ENCODE measurements at regions not wholly inside any gene's neighbourhood (a gene's known extent, or its start where the extent isn't known, plus 50 kb on each side); places are given as distances from the start of the nearest gene placed in this dataset.
A peak's percentile ranks its signal among the peaks of the same experiment; 100 is the strongest.
"Not testable (repeated sequence)": the region's sequence is repeated elsewhere in the genome, so short reads cannot be mapped to it uniquely, and the experiment has no call there.

DNA sequence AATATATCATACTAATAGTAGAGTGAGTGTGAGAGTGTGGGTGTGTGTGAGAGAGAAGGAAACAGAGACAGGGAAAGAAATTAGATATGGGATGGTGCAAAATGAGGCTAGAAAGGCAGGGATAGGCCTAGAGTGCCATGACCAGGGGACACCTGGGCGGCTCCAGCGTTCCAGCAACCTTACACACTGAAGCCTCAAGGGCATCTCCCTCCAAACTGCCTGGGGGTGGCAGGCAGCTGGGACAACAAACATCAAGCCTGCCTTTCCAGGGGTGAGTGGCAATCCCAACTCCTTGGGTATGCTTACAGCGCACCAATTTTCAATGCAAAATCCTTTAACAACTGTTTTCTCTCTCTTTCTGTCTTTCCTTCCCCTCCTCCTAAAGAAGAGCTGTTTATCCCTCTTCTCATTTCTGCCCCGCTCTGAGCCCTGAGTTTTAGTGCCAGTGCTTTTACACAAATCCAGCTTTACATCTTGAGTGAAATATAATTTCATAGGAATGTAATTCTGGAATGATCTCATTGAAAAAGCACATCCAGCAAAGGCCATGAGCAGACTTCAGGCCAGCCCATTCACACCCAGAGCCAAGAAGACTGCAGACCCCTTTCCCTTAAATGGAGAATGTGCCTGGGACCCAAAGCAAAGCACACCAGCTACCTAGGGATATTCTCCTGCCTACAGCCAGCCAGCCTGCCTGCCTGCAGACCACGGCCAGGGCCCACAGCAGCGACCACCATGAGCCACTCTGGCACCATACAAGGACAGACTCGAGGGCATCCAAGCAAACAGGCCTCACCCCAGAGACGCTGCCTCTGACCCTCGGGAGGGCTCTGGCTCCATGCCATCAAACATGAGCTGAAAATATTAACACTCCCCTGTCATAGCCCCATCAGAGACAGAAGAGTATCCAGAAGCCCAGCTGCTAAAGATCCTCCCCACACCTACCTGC lies 90.3 kb downstream of the RPL27A start:
- DNase-seq (ENCODE audit: low spot score), result no peak

GRCh38 chr11:8773916-8774539 lies 91.4 kb downstream of the RPL27A start:
- DNase-seq (ENCODE audit: low spot score), result no peak

- not testable (repeated sequence) for DNase-seq (ENCODE audit: low spot score)
Measured at GRCh38 chr11:8774916-8775315, 92.3 kb downstream of the RPL27A start.

DNA sequence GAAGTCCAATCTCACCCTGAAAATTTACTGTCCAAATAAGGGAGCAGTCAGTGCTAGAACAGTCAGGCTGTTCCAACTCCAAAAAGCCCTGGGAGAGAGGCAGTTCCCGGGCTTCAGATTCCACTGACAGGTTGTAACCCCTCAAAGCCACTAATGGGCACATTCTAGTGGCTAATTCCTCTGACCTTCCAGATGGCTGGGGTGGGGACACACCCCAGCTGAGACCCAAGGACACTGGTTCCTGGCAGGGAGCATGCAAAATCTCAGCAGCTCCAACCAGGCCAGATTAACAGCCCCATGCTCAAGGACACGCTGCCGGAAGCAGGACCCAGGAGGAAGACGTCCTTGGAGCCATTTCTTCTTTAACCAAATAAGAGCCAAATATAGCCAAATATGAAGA lies 92.7 kb downstream of the RPL27A start:
- DNase-seq (ENCODE audit: low spot score), result no peak

GRCh38 chr11:8775734-8776133 lies 93.1 kb downstream of the RPL27A start:
- DNase-seq (ENCODE audit: low spot score), result no peak

DNA sequence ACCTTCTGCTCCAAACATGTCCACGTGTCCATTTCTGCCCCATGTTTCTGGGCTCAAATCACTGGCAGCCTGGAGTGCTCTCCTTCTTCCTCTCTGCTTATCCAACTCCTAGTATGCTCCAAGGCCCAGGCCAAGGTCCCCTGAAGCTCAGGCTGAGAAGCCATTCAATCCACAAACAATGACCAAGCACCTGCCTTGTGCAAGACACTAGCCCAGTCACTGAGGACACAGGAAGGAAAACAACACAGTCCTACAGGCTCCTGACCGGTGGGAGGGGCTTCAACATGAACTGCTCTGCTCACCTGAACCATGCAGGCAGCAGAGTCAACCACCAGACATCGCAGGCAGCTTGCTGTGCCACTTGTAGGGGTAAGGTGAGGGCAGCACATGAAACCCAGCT lies 93.6 kb downstream of the RPL27A start:
- DNase-seq (ENCODE audit: low spot score), result no peak

DNA sequence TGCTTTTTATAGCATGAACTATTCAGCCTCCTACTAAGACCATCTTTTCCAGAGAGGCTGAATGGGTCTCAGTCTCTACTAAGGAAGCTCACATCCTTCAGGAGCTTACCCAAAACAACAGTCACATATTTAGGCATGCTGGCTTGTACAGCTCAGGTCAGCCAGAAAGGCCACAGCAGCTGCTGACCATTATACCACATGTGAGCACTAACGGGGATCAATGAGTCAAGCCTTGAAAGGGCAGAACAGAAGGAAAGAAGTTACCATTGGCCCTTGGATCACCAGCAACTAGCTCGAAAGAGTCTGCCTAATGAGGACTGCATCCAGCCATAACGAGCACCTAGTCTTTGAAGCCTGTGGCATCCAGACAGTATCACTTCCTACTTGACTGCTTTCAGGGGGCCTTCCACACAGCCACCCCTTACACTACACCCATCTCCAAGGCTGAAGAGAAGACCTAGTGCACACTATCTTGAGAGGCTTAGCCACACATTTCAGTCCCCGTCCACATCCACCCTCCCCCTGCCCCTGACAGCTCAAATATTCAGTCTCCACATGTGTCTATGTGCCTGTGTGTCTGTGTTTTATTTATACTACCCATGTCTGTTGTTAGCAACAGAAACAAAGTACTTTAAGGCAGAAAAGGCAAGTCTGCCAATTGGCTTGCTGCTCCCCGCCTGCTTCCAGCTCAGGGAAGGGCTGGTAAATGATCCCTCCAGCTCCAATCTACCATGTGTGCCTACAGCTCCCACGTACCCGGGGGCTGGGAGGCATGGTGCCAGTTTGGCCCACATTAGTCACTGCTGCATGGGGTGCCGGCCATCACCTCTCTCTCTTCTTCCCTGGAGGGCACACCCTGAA lies 95.5 kb downstream of the RPL27A start:
- DNase-seq (ENCODE audit: low spot score), result no peak

GRCh38 chr11:8779107-8779506 lies 96.5 kb downstream of the RPL27A start:
- DNase-seq (ENCODE audit: low spot score), result no peak

GRCh38 chr11:8779732-8780131 lies 97.1 kb downstream of the RPL27A start:
- no peak for DNase-seq (ENCODE audit: low spot score)

DNA sequence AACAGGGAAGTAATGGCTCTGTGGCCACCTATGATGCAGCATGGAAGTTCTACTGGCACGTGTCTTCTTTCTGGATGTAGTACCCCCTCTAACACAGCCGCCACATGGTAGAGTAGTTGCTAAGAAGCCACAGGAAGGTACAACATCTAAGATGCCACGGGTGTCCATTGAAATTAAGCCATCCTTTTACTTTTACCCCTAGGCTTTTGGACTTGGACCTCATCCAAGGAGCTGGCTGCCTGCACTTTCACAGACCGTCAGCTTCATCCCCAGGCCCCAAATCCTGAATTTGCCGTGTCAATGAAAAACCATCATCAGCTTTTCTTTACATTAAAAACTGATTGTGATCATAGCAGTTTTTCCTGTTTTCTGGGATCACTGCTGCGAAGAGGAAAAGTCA lies 102.4 kb downstream of the RPL27A start:
- no peak for DNase-seq (ENCODE audit: low spot score)

GRCh38 chr11:8785457-8785856 lies 102.9 kb downstream of the RPL27A start:
- DNase-seq (ENCODE audit: low spot score), result no peak

DNA sequence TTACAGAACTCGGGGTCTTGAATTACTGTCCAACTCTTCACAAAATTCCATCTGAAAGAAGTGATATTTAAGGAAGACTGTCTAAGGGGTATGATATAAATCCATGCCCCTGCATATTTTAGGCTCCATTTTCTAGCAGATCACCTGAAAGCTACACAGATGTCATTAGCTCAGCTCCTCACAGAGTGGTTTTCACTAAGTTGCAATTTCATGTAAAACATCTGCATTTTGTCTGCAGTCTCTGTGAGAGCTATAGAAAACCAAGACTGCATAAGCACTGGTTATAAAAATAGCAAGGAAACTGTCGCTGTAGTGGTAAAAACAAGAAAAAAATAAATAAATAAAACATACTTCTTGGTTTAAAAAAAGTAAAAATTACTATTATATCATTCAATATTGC lies 103.4 kb downstream of the RPL27A start:
- no peak for DNase-seq (ENCODE audit: low spot score)

GRCh38 chr11:8786933-8787332 lies 104.3 kb downstream of the RPL27A start:
- DNase-seq (ENCODE audit: low spot score), result no peak

DNA sequence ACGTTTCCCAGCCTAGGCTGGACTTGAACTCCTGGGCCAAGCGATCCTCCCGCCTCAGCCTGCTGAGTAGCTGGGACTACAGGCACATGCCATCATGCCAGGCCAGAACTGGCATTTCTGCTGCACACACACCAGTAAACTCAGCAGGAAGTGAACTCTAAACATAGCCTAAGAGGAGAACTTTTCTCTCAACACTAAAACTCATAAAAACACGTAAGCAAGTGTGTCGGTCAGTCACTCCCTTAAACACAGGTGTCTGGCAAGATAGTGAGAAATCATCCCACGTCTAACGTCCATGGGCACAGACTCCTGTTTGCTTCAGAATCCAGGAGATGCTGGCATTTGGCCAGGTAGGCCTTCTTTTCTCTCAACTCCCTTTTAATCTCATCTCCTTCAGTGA lies 104.8 kb downstream of the RPL27A start:
- DNase-seq (ENCODE audit: low spot score), result no peak

DNA sequence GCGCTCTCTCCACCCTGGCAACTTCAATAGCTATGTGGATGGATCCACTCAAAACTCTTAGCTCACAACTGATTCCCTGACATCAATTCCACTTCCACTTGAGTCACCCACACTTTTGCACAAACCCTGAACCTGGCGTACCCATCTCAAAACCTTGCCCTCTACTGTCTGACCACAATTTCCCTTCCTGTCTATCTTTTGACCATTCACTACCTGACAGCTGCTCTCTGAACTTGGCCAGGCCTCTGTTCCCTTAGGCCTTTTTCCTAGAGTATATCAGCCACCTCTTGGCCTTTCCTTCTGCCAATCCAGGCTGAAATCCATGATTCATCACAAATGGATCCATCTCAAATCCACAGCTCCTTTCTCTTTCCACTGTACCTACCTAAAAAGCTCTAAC lies 106.0 kb downstream of the RPL27A start:
- DNase-seq (ENCODE audit: low spot score), result no peak

GRCh38 chr11:8789864-8790263 lies 107.3 kb downstream of the RPL27A start:
- DNase-seq (ENCODE audit: low spot score), result no peak

DNA sequence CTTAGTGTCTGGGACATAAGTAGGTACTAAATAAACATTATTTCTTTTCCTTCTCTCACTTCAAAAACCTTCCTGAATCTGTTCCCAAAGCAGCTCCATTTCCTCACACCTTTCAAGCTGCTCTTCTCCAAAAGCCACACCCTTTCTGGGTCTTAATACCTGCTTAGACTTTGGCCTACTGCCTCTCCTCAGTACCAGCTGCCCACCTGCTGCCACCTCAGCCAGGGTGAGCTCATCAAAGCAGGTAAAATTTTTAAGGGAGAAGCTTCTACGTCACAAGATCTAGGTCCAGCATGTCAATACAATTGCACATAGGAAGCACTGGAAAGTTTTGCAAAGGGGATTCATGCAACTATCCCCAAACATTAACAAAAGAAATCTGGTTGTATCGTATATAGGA lies 108.4 kb downstream of the RPL27A start:
- no peak for DNase-seq (ENCODE audit: low spot score)

- no peak for DNase-seq (ENCODE audit: low spot score)
Measured at GRCh38 chr11:8792710-8793109, 110.1 kb downstream of the RPL27A start.

- no peak for DNase-seq (ENCODE audit: low spot score)
Measured at GRCh38 chr11:8793114-8793777, 110.7 kb downstream of the RPL27A start.

DNA sequence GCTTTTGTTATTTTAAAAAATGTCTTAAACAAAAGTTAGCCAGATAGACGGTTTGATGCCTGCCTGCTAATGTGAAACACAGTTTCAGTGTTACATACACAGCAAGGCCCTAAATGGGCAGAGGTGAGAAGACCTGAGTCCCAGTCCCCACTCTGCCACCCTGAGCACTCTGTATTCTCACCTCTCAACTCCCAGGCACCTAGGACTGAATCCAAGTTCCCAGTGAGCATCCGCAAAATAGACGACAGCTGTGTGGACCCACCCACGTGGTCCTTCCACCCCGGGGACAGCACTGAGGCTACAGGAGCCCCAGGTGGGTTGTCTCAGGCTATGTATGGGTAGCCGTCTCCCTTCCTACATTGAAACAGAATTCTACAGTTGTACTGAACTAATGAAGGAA lies 111.5 kb downstream of the RPL27A start:
- no peak for DNase-seq (ENCODE audit: low spot score)

DNA sequence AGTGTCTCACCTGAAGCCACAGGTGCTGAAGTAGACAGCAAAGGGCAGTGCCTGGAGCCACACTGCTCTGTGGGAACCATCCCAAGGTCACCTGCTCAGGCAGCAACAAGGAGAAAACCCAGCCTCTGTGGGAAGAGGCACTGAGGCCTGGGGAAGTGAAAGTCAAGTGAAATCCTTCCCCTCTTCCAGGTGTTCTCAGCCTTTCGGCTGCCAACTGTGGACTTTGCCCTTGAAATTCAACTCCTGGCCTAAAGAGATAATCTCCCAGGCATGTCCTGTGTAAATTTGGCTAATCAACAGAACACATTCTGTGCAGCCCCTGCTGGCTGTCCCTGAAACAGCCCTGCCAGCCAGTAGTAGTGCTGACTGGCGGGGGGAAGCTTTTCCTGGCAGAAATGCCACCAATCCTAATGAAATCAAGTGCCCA lies 112.1 kb downstream of the RPL27A start:
- DNase-seq (ENCODE audit: low spot score), result peak; percentile 49

DNA sequence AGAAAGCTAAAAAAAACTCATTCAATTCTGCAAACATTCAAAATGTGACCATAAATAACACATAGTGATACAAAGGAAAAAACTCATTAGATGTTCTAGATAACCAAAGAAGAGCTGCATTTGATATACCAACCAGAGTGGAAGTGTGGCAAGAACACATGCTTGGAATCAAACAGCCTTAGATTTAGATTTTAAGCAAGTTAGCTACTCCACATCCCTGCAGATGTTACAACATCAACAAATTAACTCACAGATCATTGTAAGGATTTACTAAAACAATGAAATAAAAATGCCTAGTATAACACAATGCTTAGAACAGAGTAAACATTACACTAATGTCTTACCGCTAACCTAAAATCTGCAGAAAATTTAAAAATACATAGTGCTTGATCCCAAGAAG lies 114.0 kb upstream of the AKIP1 start:
- no peak for DNase-seq (ENCODE audit: low spot score)

All from D341Med (cell line).